Stimulated activated naive CD8-positive, alpha-beta T cell treated with anti-CD3 and anti-CD28 coated beads, Interleukin-15, Interleukin-2, amounts not matched to agents 100 ng/mL and 50 ng/mL, for 24 hours (primary cell): ENCODE measurements at regions not wholly inside any gene's neighbourhood (a gene's known extent, or its start where the extent isn't known, plus 50 kb on each side); places are given as distances from the start of the nearest gene placed in this dataset.
"Not testable (repeated sequence)": the region's sequence is repeated elsewhere in the genome, so short reads cannot be mapped to it uniquely, and the experiment has no call there.

Experiments
- H3K27ac Mint-ChIP-seq: one replicate; pipeline ENCODE4 v1.8.0; 2021; ENCODE audit warnings: mild to moderate bottlenecking, mixed read lengths
- H3K27me3 Mint-ChIP-seq: one replicate; pipeline ENCODE4 v1.8.0; 2021; ENCODE audit warnings: mixed read lengths
- H3K36me3 Mint-ChIP-seq: one replicate; pipeline ENCODE4 v1.8.0; 2021; ENCODE audit warnings: low read depth, mixed read lengths
- H3K4me1 Mint-ChIP-seq: one replicate; pipeline ENCODE4 v1.8.0; 2021; ENCODE audit warnings: low read depth, mixed read lengths
- H3K4me3 Mint-ChIP-seq: one replicate; pipeline ENCODE4 v1.8.0; 2021; ENCODE audit warnings: mild to moderate bottlenecking, mixed read lengths
- H3K9me3 Mint-ChIP-seq: one replicate; pipeline ENCODE4 v1.8.0; 2021; ENCODE audit warnings: mixed read lengths

DNA sequence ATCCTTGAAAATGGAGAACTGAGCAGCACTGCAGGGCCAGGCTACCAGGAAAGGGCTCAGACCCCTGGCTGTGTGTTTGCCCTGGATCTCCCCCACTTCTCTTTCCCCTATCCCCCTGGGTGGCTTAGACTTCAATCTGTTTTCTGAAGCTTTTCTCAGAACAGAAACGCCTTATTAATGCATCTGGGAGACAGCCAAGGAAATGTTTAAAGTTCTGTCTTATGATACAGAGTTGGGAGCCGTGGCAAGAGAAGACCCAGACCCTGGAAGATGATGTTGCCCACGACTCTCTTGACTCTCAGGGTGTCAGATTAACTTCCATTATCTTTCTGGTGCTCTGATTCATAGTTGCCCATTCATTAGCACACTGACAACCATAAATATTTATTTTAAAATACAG, 107.1 kb downstream of the EBLN1 start:
- H3K27ac Mint-ChIP-seq: no peak overlapping the region
- H3K27me3 Mint-ChIP-seq: peaks cover 24% of the 10 kb centered on the region
- no peaks in the 10 kb centered on the region for H3K9me3 Mint-ChIP-seq
- no peaks in the 10 kb centered on the region for H3K4me1 Mint-ChIP-seq
- no peak overlapping the region for H3K4me3 Mint-ChIP-seq
- no peaks in the 10 kb centered on the region for H3K36me3 Mint-ChIP-seq

DNA sequence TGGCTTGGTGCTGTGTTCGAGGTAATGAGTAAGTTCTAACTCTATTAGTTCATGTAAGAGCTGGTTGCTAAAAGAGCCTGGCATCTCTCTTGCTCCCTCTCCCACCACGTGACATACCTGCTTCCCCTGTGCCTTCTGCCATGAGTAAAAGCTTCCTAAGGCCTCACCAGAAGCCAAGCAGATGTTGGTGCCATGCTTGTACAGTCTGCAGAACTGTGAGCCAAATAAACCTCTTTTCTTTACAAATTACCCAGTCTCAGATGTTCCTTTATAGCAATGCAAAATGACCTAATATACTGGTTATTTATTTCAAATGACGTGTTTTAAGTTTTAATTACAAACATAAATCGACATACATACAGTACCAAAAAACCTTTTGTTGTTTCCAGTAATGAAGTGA, 101.7 kb upstream of the DNAJC1 start:
- no peaks in the 10 kb centered on the region for H3K4me1 Mint-ChIP-seq
- H3K36me3 Mint-ChIP-seq: no peaks in the 10 kb centered on the region
- no peak overlapping the region for H3K4me3 Mint-ChIP-seq
- no peaks in the 10 kb centered on the region for H3K9me3 Mint-ChIP-seq
- peaks cover 6% of the 10 kb centered on the region for H3K27me3 Mint-ChIP-seq
- H3K27ac Mint-ChIP-seq: no peak overlapping the region

DNA sequence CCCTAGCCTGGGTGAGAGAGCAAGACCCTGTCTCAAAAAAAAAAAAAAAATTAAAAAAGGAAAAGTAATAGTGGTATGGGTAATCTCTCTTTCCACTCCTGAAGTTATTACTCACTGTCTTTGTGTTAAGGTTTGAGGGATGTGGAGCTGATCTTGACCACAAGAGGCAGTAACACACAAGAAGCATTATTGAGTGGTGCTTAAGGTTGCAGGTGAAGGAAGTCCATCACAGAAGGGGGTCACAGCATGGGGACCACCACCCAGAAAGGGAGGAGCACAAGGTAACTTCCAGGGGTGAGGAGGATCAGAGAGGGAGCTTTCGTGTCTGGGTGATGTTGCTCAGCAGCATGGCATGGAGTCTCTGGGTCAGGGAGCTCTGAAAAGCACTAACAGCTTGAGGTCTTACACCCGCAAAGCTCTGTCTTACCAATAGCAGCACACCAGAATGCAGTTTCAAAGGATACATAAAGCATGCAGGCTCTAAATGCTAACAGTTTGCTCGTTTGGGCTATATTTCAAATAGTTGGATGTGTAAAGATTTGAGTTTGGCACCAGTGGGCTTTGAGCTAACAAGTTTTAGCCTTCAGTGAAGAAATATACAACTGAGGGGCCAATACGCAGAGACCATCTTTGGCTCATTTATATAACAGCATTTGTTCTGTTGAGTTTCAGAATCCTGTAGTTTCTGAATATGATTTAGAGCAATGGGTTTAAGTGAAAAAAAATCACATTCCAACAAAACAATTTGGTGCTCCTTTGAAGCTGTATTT, 100.4 kb upstream of the DNAJC1 start:
- Mint-ChIP-seq H3K4me1 (no peaks in the 10 kb centered on the region), H3K4me3 (no peak overlapping the region), H3K27me3 (peaks cover 6% of the 10 kb centered on the region), H3K36me3 (no peaks in the 10 kb centered on the region), H3K27ac (no peak overlapping the region), H3K9me3 (no peaks in the 10 kb centered on the region)

DNA sequence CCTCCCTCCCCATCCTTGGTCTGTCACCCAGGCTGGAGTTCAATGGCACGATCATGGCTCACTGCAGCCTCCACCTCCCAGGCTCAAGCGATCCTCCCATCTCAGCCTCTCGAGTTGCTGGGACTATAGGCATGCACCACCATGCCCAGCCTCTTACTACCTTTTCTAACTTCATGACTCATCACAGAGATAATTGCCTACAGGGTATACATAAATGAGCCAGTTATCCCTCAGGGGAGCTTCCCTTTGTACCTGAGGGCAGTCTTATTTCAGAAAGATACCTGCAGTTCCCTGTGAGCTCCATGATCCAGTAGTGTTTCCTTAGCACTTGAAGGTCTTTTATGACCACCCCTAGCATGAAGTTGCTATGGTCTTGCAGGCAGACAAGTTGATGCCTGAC, 94.2 kb upstream of the DNAJC1 start:
- Mint-ChIP-seq H3K27ac (no peak overlapping the region), H3K36me3 (no peaks in the 10 kb centered on the region), H3K9me3 (no peaks in the 10 kb centered on the region), H3K27me3 (peaks cover 2% of the 10 kb centered on the region), H3K4me1 (no peaks in the 10 kb centered on the region), H3K4me3 (no peak overlapping the region)

DNA sequence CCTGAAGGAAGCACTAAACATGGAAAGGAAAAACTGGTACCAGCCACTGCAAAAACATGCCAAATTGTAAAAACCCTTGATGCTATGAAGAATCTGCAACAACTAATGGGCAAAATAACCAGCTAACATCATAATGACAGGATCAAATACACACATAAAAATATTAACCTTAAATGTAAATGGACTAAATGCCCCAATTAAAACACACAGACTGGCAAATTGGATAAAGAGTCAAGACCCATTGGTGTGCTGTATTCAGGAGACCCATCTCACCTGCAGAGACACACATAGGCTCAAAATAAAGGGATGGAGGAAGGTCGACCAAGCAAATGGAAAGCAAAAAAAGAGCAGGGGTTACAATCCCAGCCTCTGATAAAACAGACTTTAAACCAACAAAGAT, 87.7 kb upstream of the DNAJC1 start:
- H3K27ac Mint-ChIP-seq, H3K9me3 Mint-ChIP-seq, H3K4me3 Mint-ChIP-seq, H3K27me3 Mint-ChIP-seq, H3K36me3 Mint-ChIP-seq, H3K4me1 Mint-ChIP-seq: not testable (repeated sequence)

DNA sequence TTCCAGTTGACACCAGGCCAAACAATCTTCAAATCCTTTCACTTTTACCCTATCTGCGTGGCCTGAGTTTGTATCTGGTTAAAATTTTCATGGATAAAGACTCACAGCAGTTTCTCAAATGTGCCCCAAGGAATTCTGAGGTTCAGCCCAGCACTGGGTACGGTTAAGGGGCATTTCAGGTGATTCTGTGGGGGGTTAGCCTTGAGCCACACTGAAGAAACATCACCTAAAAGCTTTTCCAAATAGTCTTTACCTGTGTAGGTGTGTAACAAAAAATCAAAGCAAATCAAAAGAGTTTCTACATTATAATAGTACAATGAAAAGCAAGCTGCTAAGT, 83.8 kb upstream of the DNAJC1 start:
- H3K36me3 Mint-ChIP-seq: no peaks in the 10 kb centered on the region
- no peak overlapping the region for H3K4me3 Mint-ChIP-seq
- H3K4me1 Mint-ChIP-seq: no peaks in the 10 kb centered on the region
- H3K27me3 Mint-ChIP-seq: peaks cover 22% of the 10 kb centered on the region
- peaks cover 3% of the 10 kb centered on the region for H3K9me3 Mint-ChIP-seq
- no peak overlapping the region for H3K27ac Mint-ChIP-seq

DNA sequence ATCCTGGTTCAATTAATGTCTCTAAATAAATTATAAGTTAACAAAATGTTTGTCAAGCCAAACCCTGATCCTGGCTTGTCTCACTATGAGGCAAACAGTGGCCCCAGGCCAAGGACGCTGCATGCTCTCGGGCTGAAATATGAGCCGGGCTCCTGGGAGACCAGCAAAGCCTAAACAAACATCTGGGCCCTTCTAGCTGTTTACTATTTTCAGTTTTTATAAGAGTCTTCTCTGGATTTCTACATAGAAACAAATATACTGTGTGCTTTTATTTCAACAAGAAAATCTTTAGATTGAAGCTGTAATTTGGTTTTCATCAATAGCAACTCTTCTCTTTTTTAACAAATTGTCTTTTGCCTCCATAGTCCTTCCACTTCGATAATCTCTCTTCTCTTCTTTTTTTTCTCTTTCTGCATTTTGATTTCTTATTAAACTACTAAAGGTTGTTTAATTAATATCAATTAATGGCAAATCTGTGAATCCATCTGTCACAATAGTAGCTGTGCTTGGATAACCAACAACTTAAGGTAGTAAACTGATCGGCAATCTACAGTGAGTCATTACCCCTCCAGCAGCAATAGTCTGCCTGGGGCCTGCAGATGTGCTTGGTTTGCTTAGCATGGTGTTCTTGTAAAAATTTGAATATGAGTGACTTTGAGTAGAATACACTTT, 83.3 kb upstream of the DNAJC1 start:
- Mint-ChIP-seq H3K27me3 (peaks cover 26% of the 10 kb centered on the region), H3K36me3 (no peaks in the 10 kb centered on the region), H3K4me1 (no peaks in the 10 kb centered on the region), H3K27ac (no peak overlapping the region), H3K9me3 (peaks cover 3% of the 10 kb centered on the region), H3K4me3 (no peak overlapping the region)

DNA sequence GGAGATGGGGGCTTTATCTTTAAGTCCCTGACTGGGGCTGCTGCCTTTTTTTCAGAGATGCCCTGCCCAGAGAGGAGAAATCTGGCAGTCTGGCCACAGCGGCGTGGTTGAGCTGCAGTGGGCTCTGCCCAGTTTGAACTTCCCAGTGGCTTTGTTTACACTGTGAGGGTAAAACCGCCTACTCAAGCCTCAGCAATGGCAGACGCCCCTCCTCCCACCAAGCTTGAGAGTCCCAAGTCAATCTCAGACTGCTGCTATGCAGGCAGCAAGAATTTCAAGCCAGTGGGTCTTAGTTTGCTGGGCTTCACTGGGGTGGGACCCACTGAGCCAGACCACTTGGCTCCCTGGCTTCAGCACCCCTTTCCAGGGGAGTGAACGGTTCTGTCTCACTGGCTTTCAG, 76.4 kb upstream of the DNAJC1 start:
- H3K27ac Mint-ChIP-seq, H3K4me1 Mint-ChIP-seq, H3K9me3 Mint-ChIP-seq, H3K4me3 Mint-ChIP-seq, H3K36me3 Mint-ChIP-seq: not testable (repeated sequence)
- H3K27me3 Mint-ChIP-seq: peaks cover 53% of the 10 kb centered on the region

DNA sequence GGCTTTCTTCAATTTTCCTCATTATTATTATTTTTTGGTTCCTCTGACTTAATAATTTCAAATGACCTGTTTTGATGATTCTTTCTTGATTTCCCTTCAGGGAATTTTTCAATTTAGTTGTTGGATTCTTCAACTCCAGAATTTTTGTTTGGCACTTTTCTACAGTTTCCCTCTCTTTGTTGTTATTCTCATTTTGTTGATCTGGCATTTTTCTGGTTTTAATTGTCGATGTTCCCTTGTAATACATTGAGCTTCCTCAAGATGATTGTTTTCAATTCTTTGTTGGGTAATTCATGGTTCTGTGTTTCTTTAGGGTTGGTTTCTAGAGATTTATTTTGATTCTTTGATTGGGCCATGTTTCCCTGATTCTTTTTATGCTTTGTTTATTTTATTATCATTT, 67.8 kb upstream of the DNAJC1 start:
- Mint-ChIP-seq H3K27me3 (peaks cover 21% of the 10 kb centered on the region), H3K36me3 (no peaks in the 10 kb centered on the region), H3K27ac (no peak overlapping the region), H3K9me3 (peaks cover 32% of the 10 kb centered on the region), H3K4me1 (no peaks in the 10 kb centered on the region), H3K4me3 (no peak overlapping the region)

DNA sequence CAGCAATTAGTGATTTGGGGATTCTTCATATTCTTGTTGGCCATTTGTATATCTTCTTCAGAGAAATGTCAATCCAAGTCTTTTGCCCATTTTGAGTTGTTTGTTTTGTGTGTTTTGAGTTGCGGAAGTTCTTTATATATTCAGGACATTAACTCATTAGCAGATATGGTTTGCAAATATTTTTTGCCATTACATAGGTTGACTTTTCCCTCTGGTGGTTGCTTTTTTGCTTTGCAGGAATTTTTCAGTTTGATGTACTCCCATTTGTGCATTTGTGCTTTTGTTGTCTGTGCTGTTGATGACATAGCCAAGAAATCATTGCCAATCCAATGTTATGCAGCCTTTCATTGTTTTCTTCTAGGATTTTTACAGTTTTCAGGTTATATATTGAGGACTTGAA, 63.6 kb upstream of the DNAJC1 start:
- peaks cover 30% of the 10 kb centered on the region for H3K9me3 Mint-ChIP-seq
- H3K4me3 Mint-ChIP-seq: no peak overlapping the region

DNA sequence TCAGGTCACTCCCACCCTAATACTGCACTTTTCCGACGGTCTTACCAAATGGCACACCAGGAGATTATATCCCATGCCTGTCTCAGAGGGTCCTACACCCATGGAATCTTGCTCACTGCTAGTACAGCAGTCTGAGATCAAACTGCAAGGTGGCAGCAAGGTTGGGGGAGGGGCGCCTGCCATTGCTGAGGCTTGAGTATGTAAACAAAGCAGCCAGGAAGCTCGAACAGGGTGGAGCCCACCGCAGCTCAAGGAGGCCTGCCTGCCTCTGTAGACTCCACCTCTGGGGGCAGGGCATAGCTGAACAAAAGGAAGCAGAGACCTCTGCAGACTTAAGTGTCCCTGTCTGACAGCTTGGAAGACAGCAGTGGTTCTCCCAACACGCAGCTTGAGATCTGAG, 57.5 kb upstream of the DNAJC1 start:
- H3K9me3 Mint-ChIP-seq: peaks cover 18% of the 10 kb centered on the region
- H3K36me3 Mint-ChIP-seq, H3K4me1 Mint-ChIP-seq, H3K27ac Mint-ChIP-seq, H3K4me3 Mint-ChIP-seq: not testable (repeated sequence)
- H3K27me3 Mint-ChIP-seq: peaks cover 12% of the 10 kb centered on the region

More for the DNA sequence above, 63.6 kb upstream of the DNAJC1 start:
- Mint-ChIP-seq H3K27me3 (peaks cover 15% of the 10 kb centered on the region), H3K27ac (no peak overlapping the region), H3K4me1 (no peaks in the 10 kb centered on the region), H3K36me3 (no peaks in the 10 kb centered on the region)

DNA sequence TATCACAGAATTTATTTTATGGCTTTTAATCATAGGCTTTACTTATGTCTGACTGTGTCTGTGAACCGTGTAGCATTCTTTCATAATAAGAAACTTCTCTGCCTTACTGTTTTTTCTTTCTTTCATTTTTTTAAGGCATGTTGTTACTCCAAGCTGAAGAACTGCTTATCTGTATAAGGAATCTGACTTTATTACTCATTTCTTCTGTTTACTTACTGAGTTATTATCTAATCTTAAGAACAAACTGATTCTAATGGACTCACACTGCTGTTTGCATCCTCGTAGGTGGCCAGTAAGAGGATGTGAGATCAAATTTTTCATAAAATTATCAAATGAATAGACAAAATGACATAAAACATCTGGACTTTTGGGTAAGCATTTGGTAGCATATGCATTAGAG, 54.7 kb upstream of the DNAJC1 start:
- Mint-ChIP-seq H3K36me3 (no peaks in the 10 kb centered on the region), H3K9me3 (peaks cover 9% of the 10 kb centered on the region), H3K27ac (no peak overlapping the region), H3K4me3 (no peak overlapping the region), H3K4me1 (peaks cover 7% of the 10 kb centered on the region), H3K27me3 (peaks cover 8% of the 10 kb centered on the region)

DNA sequence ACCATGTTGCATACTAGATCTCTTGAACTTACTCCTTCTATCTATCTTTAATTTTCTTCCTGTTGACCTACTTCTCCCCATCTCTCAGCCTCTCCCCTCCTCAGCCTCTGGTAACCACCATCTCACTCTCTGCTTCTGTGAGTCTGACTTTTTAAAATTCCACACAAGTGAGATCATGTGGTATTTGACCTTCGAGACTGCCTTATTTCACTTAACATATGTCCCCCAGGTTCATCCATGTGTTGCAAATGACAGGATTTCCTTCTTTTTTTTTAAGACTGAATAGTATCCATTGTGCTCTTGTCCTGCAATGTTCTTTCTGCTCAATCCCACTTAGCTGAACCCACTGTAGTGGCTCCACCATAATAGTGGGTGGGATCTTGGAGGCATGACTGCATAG, 51.4 kb upstream of the DNAJC1 start:
- Mint-ChIP-seq H3K27ac (no peak overlapping the region), H3K27me3 (peaks cover 4% of the 10 kb centered on the region), H3K9me3 (peaks cover 18% of the 10 kb centered on the region), H3K36me3 (no peaks in the 10 kb centered on the region), H3K4me3 (no peak overlapping the region), H3K4me1 (no peaks in the 10 kb centered on the region)
